UCSD-AML1 (cell line): ENCODE measurements at regions not wholly inside any gene's neighbourhood (a gene's known extent, or its start where the extent isn't known, plus 50 kb on each side); places are given as distances from the start of the nearest gene placed in this dataset.
A peak's percentile ranks its signal among the peaks of the same experiment; 100 is the strongest.
"Not testable (repeated sequence)": the region's sequence is repeated elsewhere in the genome, so short reads cannot be mapped to it uniquely, and the experiment has no call there.

Experiments
- DNase-seq: peaks from one replicate; lab custom pipeline; 2025; ENCODE audit not compliant: unreplicated experiment; lab: John Stamatoyannopoulos, UW

DNA sequence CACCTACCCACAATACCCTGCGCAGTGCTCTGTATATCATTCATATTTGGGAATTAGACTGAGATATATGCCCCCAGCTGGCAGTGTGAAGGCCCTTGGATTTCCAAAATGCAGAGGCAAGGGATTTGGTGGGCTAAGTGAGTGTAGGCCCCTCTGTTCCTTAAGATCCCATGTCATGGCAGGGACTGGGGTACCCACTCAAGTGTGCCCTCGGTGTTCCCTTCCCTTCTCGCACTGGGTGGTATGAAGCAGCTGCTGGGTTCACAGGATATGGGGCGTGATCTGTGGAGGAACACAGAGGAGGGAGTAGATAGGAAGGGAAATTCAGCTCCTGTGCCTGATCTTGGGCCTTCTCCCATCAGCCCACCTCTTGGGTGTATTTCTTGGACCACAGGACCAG is 63.1 kb upstream of the VASH1 start:
- DNase-seq = no peak

DNA sequence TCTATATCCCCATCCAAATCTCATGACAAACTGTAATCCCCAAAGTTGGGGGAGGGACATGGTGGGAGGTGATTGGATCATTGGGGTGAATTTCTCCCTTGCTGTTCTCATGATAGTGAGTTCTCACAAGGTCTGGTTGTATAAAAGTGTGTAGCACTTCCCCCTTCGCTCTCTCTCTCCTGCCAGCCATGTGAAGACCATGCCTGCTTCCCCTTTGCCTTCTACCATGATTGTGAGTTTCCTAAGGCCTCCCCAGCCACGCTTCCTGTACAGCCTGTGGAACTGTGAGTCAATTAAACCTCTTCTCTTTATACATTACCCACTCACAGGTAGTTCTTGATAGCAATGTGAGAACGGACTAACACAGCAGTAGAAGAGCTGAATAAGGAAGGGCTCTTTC is 62.6 kb upstream of the VASH1 start:
- DNase-seq = peak; percentile 22

DNA sequence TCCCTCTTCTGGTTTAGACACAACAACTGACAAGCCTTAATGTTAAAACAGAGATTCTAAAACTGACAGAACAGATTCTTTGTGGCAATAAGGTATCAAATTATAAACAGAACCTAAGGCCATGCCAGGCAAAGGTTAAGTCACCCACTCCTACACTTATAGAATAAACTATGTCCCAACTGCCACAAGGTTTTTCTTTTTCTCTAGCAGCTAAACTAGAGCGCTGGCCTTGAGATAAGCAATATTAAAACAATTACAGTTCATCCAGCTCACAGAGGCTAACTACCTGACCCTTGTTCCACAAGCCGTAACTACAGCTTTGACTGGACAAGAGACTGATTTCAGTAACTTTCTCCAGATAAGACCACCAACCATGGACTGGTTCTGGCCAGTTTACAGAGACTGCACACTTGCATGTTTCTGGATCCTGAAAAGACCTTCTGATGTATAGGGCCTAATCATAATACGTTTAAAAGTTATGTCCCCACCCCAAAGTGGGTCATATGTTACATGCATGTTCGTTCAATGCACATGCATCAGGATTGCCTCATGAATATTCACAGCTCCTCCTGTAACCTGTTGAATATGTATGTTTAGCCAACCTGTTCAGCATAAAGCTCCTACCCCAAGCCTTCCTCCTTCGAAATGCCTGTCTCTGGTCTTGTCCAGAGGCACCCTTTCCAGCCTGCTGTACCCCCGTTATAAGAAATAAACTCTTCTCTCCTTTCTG is 61.9 kb upstream of the VASH1 start:
- no peak for DNase-seq

DNA sequence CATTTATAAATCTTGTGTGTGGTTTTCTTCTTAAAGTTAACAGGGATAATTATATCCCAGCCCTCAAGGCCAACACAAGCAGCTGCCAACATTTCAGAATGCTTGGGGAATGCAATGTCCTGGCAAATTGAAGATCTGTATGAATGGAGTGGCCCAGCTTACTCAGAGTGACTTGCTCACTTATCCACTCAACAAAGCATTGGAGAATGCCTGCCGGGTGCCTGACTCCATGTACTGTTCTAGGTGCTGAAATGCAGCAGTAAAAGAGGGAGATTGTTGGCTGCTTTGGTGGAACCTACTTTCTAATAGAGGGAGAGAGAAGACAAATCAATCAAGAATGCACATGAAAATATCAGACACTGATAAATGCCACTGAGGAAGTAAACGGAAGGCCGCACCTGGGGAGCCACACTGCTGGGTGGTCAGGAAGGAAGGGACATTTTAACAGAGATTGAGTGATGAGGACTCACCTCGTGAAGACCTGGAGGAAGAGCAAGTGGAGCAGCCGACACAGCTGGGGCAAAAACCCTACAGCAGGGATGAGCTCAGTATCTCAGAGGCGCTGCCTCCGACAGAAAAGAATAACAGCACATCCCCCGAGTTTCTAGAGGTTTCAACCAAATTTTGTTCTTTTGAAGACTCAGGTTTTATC is 61.2 kb upstream of the VASH1 start:
- DNase-seq = no peak

DNA sequence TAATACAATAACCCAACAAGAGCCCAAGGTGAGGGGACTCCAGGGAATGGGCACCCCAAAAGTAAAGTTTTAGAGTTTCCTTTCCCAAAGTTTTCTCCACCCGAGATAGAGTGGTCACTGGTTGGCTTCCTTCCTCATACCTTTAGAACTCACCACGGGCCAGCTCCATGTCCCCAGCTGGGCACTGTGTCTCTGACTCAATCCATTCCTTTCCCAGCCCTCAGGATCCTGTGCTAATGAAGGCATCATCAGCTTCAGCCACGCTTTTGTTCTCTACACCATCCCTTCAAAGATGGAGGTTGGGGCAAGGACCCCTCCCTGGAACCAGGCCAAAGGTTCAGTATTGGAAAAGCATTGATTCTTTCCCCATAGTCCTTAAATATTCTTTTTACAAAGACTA is 59.8 kb upstream of the VASH1 start:
- DNase-seq = no peak

DNA sequence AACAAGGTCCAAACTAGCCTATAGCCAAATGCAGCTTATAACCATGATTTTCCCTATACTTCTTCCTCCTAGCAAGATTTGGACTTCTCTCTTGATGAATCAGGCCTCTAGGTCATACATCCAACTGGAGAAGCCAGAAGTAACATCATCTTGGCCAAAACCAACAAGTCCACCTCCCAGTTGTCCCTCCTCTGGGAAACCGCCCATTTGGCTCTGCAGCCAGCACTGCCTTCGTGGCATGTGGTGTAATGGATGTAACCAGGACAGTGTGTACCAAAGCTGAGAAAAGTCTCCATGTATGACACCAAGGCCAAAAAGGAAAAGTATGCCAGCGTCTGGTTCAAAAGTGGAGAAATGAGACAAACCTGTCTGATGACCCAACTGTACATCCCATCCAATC is 59.3 kb upstream of the VASH1 start:
- no peak for DNase-seq

DNA sequence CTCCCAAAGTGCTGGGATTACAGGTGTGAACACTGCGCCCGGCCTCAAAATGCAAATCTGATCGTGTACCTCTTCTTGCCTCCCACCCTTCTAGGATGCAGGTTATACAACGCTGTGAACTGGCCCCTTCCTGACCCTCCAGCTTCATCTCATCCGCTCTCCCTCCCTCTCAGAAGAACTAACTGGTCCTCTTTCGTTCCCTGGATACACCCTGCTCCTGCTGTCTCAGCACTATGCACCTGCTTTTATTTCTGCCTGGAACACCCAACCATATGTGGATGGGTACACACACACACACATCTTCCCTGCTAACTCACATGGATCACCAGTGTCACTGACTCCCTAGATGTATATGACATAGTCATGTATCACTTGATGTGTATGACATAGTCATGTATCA is 56.1 kb upstream of the VASH1 start:
- DNase-seq = no peak

DNA sequence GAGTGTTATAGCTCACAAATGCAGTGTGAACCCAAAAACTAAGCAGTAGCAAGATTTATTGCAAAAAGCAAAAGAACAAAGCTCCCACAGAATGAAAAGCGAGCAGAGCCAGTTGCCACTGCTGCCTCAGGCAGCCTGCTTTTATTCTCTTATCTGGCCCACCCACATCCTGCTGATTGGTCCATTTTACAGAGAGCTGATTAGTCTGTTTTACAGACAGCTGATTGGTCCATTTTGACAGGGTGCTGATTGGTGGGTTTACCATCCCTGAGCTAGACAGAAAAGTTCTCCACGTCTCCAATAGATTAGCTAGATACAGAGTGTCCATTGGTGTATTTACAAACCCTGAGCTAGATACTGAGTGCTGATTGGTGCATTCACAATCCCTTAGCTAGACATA is 55.1 kb upstream of the VASH1 start:
- not testable (repeated sequence) for DNase-seq

DNA sequence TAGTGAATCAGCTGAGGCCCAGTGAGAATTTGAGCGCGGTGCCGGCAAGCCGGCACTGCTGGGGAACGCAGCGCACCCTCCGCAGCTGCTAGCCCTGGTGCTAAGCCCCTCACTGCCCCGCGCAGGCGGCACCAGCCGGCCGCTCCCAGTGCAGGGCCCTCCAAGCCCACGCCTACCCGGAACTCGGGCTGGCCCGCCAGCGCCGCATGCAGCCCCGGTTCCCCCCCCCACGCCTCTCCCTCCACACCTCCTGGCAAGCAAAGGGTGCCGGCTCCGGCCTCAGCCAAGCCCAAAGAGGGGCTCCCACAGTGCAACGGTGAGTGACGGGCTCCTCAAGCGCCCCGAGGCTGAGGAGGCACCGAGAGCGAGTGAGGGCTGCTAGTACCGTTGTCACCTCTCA is 54.5 kb upstream of the VASH1 start:
- no peak for DNase-seq

DNA sequence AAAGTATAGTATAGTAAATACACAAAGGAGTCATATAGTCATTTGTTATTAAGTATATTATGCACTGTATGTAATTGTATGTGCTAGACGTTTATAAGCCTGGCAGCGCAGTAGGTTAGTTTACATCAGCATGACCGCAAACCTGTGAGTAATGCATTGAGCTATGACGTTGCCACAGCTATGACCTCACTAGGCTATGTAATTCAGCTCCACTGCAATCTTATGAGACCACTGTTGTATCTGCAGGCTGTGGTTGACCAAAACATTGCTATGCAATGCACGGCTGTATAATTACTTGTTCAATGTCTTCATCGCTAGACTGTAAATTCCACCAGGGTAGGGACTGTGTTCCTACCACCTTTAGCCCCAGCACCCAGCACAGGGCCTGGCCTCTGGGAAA is 53.2 kb upstream of the VASH1 start:
- DNase-seq = no peak

DNA sequence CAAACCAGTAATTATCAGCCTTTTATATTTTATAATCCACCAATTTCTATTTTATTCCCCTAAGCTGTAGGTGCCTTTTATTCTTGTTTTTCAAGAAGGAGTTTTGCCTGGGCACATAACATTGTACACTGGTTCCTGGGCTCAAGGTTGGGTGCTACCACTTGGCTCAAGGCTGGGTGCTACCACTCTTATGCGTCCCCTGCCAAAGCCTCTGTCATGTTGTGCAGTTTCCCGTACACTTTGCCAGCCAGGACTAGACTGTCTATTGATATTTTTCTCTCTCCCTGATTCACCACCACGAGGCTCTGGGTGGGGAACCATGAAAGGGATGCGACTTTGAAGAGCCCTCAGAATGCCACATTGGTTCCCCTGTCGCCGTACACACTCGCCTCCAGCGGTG is 52.5 kb upstream of the VASH1 start:
- no peak for DNase-seq

DNA sequence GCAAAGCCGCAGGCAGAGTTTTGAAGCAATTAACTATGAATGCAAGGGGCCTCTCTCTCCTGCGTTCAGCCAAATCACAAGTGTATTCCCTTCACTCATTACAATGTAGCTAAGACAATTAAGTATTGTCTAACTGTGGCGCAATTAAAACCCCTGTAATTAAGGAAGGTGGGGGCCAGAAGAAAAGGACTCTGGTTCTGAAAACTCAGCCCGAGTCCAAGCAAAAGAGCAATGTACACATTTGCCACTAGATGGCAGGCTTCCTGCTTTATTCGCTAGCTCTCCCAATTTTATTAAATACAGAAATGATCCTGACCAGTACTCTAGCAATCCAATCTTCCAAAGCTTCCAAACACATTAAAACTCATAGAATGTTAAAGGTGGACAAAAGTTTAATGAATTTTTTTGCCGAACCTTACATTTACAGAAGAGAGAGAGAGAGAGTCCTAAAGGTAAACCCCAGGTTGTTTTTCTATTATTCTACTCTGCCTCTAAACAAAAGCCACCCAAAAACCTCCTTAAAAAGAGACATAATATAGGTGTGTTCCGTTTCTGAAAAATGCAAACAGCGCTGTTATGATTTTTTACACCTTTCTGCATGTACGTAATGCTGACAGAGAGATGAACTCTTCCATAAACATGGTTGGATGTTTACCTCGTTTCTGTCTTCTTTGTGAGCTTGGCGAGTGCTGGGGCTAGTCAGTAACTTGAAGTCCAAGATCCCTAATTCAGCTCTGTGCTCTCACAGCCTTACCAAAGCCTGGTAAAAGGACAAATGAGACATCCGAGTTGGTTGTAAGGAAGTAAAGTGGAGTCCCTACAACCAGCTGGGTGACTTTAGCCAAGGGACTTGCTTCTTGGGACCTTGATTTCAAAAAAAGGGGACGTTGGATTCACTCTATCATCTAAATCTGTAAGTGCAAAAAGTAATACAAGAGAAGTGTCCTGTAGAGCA is 50.9 kb upstream of the VASH1 start:
- no peak for DNase-seq
